AG04450 (cell line): ENCODE measurements at regions not wholly inside any gene's neighbourhood (a gene's known extent, or its start where the extent isn't known, plus 50 kb on each side); places are given as distances from the start of the nearest gene placed in this dataset.

Experiments
- CTCF ChIA-PET: fragments of 300-600, 350-600 bp; formaldehyde crosslinking; extraction: SDS; loops from one replicate; lab custom pipeline; 2022; ENCODE audit warnings: antibody characterized with exemption, inconsistent platforms; lab: Charles Lee
- POLR2A ChIA-PET: fragments of 350-600 bp; formaldehyde crosslinking; extraction: SDS; loops from one replicate; lab custom pipeline; 2021; ENCODE audit warnings: antibody characterized with exemption, inconsistent platforms; lab: Yijun Ruan, JAX
- DNase-seq: peaks from one replicate; pipeline ENCODE4 v3.0.0-alpha.2; 2011; ENCODE audit warnings: low read depth, low spot score
- H3K27ac ChIP-seq: one replicate; pipeline ENCODE4 v1.5.1; 2012; ENCODE audit warnings: low read depth, low read length, control low read depth
- H3K27me3 ChIP-seq: one replicate; pipeline ENCODE4 v1.6.0; 2012; ENCODE audit warnings: low read length; ENCODE audit not compliant: control insufficient read depth, insufficient read depth
- H3K4me3 ChIP-seq: 2 replicates; pipeline ENCODE4 v1.5.1; 2011; ENCODE audit warnings: mild to moderate bottlenecking, low read depth, low read length, control low read depth
- H3K9me3 ChIP-seq: 2 replicates; pipeline ENCODE4 v1.5.1; 2012; ENCODE audit warnings: low read length; ENCODE audit not compliant: control insufficient read depth, insufficient read depth
- TF ChIP-seq, protein P1 (sequence below): IDR thresholded peaks from 2 replicates; pipeline ENCODE4 v1.5.1; 2011; ENCODE audit warnings: low read depth, low read length, control low read depth, inconsistent platforms

DNA sequence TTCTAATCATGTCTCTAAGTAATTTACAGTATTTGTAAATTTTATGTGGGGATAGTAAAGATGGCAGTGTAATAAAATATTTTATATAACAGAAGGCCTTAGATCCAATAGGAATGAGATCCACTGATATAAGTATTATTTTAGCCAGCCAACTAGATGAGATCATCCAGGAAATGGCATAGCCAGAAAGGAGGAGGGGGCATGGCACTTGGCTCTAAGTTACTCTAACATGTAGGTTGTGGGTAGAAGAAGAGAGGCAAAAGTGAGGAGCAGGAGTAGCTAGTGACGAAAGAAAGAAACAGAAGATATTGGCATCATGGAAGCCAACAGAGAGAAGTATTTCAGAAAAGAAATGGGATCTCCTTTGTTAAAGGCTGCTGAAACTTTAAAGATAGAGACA lies 426.1 kb downstream of the PTPRC start:
- ChIA-PET POLR2A (no interaction called here), CTCF (no interaction called here)
- Histone ChIP-seq H3K27me3 (no peaks in the 10 kb centered on the region), H3K9me3 (no peaks in the 10 kb centered on the region), H3K4me3 (no peak overlapping the region), H3K27ac (no peak overlapping the region)
- TF ChIP-seq, protein P1, sequence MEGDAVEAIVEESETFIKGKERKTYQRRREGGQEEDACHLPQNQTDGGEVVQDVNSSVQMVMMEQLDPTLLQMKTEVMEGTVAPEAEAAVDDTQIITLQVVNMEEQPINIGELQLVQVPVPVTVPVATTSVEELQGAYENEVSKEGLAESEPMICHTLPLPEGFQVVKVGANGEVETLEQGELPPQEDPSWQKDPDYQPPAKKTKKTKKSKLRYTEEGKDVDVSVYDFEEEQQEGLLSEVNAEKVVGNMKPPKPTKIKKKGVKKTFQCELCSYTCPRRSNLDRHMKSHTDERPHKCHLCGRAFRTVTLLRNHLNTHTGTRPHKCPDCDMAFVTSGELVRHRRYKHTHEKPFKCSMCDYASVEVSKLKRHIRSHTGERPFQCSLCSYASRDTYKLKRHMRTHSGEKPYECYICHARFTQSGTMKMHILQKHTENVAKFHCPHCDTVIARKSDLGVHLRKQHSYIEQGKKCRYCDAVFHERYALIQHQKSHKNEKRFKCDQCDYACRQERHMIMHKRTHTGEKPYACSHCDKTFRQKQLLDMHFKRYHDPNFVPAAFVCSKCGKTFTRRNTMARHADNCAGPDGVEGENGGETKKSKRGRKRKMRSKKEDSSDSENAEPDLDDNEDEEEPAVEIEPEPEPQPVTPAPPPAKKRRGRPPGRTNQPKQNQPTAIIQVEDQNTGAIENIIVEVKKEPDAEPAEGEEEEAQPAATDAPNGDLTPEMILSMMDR, result no peak
- DNase-seq, result no peak

DNA sequence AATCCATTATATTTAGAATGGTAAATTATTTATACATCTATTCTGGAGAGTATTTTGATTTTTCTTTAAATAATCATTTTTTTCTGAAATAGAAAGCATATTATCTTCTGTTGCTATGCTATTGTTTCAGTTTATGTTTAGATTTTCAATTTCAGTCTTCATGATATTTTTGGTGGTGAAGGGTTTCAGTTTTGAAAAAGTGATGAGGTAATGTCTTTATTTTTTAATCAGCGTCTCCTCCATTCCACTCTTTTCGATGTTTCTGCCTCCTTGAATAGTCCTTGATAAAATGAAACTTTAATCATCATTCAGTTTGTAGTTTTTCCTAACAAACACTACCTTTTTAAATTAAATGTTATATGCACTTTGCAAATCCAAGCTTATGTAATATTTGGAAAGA lies 428.6 kb downstream of the PTPRC start:
- POLR2A ChIA-PET, result no interaction called here
- Histone ChIP-seq H3K27ac (no peak overlapping the region), H3K9me3 (no peaks in the 10 kb centered on the region), H3K27me3 (no peaks in the 10 kb centered on the region), H3K4me3 (no peak overlapping the region)
- DNase-seq, result no peak
- CTCF ChIA-PET, result interaction anchor here (0.6 kb wide), 1 partner anchor 117 kb away, joined by 3 read pairs; no protein-coding TSS in a partner anchor
- TF ChIP-seq, protein P1, result no peak

DNA sequence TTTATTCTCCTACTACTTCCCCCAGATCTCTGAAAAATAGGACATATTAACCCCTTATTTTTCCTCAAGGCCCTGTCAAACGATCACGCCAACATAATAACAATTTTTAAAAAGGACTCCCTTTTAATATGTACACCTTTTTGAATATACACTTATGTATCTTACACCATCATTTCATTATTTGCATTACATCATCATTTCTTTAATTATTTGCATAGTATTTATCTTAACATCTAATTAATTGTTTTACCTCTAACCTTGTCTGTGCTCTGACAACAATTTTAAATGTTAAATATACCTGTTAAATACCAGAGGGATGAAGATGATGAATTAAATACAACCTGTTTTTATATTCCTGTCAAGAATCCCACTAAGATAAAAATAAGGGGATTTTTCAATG lies 432.2 kb downstream of the PTPRC start:
- Histone ChIP-seq H3K27ac (no peak overlapping the region), H3K27me3 (no peaks in the 10 kb centered on the region), H3K4me3 (no peak overlapping the region), H3K9me3 (no peaks in the 10 kb centered on the region)
- DNase-seq, result no peak
- CTCF ChIA-PET, result no interaction called here
- TF ChIP-seq, protein P1, result no peak
- POLR2A ChIA-PET, result no interaction called here

DNA sequence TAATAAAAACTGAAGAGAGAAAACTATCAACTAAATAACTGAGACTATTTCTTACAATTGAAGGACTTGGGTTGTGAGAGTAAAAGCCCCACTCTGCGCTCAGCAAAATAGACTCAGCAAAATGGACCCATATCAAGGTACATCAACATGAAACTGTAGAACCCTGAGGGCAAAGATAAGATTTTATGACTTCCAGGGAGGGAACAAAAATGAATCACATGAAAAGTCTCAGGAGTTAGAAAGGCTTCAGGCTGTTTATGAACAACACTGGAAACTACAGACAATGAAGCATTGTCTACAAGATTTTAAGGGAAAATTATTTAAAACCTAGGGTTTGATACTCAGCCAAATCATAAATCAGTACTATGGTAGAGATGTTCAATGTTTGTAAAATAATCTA lies 434.3 kb downstream of the PTPRC start:
- POLR2A ChIA-PET, result no interaction called here
- Histone ChIP-seq H3K9me3 (no peaks in the 10 kb centered on the region), H3K27me3 (no peaks in the 10 kb centered on the region), H3K27ac (no peak overlapping the region), H3K4me3 (no peak overlapping the region)
- CTCF ChIA-PET, result no interaction called here
- TF ChIP-seq, protein P1, result no peak
- no peak for DNase-seq

DNA sequence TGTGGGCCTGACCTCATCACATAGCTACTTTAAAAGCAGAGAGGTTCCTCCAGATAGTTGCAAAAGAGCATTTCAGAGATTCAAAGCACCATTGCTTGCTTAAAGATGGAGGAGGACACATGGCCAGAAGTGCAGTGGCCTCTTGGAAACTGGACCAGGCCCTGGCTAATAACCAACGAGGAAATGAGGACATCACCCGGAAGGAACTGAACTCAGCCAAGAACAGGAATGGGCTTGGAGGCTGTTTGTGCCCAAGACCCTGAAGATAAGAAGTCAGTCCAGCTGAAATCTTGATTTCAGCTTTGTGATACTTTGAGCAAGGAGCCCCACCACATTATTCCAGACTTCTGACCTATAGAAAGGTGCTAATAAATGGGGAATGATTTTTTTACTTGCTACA lies 437.0 kb downstream of the PTPRC start:
- DNase-seq, result no peak
- TF ChIP-seq, protein P1, result no peak
- H3K27ac ChIP-seq, result no peak overlapping the region
- CTCF ChIA-PET, result no interaction called here
- no peaks in the 10 kb centered on the region for H3K27me3 ChIP-seq
- no peaks in the 10 kb centered on the region for H3K9me3 ChIP-seq
- no peak overlapping the region for H3K4me3 ChIP-seq
- POLR2A ChIA-PET, result no interaction called here
